Epithelial cell of esophagus (primary cell): ENCODE measurements at regions not wholly inside any gene's neighbourhood (a gene's known extent, or its start where the extent isn't known, plus 50 kb on each side); places are given as distances from the start of the nearest gene placed in this dataset.

ENCODE experiments used
- DNase-seq: peaks from one replicate; pipeline ENCODE4 v3.0.0; 2010; ENCODE audit warnings: low read depth
- H3K4me3 ChIP-seq: 2 replicates; pipeline ENCODE4 v1.5.1; 2011; ENCODE audit warnings: mild to moderate bottlenecking, low read length, control low read depth
- TF ChIP-seq, protein P1 (sequence below): IDR thresholded peaks from 2 replicates; pipeline ENCODE4 v1.5.1; 2011; ENCODE audit warnings: low read depth, mild to moderate bottlenecking, low read length, control low read depth, inconsistent platforms; ENCODE audit not compliant: insufficient read depth; ENCODE audit errors: missing control alignments

DNA sequence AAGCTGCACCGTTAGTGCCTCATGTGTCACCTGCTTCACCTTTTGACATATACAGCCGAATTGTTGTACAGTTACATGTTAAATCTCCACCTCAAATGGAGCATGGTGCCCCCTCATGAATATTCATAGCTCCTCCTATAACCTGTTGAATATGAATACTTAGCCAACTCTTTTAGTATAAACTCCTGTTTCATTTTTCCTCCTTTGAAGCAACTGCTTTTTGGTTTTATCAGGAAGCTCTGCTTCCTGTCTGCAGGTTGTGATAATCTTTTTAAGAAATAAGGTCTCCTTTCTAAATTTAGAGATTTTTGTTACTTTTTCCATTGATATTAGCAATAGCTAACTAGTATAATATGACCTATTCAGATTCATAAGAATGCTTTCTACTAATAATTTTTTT lies 1429.2 kb upstream of the AGA start:
- DNase-seq: no peak
- TF ChIP-seq, protein P1, sequence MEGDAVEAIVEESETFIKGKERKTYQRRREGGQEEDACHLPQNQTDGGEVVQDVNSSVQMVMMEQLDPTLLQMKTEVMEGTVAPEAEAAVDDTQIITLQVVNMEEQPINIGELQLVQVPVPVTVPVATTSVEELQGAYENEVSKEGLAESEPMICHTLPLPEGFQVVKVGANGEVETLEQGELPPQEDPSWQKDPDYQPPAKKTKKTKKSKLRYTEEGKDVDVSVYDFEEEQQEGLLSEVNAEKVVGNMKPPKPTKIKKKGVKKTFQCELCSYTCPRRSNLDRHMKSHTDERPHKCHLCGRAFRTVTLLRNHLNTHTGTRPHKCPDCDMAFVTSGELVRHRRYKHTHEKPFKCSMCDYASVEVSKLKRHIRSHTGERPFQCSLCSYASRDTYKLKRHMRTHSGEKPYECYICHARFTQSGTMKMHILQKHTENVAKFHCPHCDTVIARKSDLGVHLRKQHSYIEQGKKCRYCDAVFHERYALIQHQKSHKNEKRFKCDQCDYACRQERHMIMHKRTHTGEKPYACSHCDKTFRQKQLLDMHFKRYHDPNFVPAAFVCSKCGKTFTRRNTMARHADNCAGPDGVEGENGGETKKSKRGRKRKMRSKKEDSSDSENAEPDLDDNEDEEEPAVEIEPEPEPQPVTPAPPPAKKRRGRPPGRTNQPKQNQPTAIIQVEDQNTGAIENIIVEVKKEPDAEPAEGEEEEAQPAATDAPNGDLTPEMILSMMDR: no peak
- no peak overlapping the region for H3K4me3 ChIP-seq

DNA sequence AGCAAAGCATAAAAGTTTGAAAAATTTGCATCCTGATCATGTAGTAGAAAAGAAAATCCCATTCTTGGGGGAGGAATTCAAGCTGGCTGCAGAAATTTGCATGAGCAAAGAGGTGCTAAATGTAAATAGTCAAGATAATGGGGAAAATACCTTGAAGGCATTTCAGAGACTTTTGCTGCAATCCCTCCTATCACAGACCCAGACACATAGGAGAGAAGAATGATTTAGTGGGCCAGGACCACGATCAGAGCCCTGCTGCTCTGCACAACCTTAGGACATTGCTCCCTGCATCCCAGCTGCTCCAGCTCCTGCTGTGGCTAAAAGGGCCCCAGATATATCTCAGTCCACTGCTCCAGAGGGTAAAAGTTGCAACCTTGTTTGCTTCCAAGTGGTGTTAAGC lies 1439.7 kb upstream of the AGA start:
- H3K4me3 ChIP-seq: no peak overlapping the region
- no peak for DNase-seq

DNA sequence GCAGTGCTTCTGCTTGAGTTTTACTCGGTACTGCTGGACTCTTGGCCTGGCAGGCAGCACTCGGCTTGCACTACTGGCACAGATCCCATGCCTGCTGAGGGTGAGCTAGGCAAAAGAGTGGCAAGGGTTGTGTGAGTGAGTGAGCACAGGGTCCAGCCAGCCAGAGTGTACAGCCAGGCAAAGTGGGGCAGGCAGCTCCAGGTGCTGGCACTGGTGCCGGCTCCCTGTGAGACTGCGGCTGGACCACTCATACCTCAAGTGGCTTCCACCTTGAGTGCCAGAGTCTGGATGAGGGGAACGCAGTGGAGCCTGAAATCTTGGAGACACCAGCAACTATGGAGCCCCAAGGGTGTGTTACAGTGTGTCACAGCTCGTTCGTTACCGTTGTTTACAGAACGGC lies 1451.9 kb upstream of the AGA start:
- TF ChIP-seq, protein P1: no peak
- no peak for DNase-seq
- no peak overlapping the region for H3K4me3 ChIP-seq

More for the DNA sequence above, 1439.7 kb upstream of the AGA start:
- TF ChIP-seq, protein P1: no peak

DNA sequence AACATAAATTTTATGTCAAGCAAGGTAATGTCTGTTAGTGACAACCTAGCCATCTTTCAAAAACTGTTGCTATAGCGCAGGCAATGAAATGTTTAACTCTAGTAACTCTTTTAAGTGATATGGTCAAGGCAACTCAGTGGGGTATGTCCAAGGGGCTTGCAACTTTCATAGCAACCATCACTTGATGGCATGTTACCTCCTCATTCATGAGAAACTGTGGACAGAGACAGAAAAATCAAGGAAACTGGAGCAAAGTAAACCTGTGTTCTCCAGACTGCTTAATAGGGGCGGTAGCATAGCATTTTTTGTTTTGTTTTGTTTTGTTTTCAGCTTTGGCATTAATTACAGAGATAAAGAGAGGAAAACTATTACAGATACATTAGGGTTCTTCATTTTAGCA lies 1456.8 kb upstream of the AGA start:
- H3K4me3 ChIP-seq: no peak overlapping the region
- DNase-seq: no peak
- TF ChIP-seq, protein P1: no peak

DNA sequence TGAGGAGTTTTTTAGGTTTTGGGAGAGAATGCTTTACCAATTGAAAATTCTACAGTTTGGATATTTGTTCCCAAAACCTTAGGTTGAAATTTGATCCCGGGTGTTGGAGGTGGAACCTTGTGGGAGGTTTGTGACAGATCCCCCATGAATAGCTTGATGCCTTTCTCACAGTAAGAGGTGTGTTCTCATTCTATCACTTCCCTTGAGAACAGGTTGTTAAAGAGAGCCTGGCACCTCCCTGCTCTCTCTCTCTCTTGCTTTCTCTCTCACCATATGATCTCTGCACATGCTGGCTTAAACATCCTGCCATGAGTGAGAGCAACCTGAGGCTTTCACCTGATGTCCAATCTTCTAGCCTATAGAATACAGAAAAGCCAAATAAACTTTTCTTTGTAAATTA lies 1475.5 kb upstream of the AGA start:
- TF ChIP-seq, protein P1: no peak
- H3K4me3 ChIP-seq: no peak overlapping the region
- no peak for DNase-seq

DNA sequence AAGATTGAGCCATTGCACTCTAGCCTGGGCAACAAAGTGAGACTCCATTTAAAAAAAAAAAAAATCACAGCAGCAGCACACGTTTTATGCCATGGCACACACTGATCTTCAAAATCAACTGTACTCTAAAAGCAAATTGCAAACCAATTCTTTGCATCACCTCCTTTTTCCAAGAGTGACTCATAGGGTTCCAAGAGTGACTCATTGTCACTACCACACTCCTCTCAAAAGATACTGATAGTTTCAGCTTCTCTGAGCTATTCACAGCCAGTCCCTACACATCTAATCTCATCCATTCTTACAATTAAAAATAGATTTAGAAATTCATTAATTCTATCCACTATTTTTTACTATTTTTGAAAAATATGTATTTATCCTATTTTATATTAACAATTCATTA lies 1494.9 kb upstream of the AGA start:
- DNase-seq: peak; percentile 24
- no peak overlapping the region for H3K4me3 ChIP-seq
- TF ChIP-seq, protein P1: no peak

DNA sequence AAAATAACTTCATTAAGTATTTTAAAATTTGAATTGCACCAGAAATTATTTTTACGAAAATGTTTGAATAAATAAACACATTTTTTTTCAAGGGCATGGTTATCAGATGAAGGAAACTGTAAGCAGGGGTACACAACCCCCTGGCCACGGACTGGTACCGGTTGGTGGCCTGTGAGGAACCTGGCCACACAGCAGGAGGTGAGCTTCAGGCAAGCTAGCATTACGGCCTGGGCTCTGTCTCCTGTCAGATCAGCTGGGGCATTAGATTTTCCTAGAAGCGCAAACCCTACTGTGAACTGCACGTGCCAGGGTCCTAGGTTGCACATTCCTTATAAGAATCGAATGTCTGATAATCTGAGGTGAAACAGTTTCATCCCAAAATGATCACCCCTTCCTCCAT lies 1499.7 kb upstream of the AGA start:
- TF ChIP-seq, protein P1: no peak
- H3K4me3 ChIP-seq: no peak overlapping the region
- DNase-seq: no peak
